K562 (cell line): ENCODE measurements at regions not wholly inside any gene's neighbourhood (a gene's known extent, or its start where the extent isn't known, plus 50 kb on each side); places are given as distances from the start of the nearest gene placed in this dataset.

Experiments used
- ATF7 ChIP-seq: fragments of 450-650 bp; IDR thresholded peaks from 2 replicates; pipeline ENCODE4 v1.7.1; 2014; ENCODE audit warnings: mild to moderate bottlenecking, moderate library complexity
- BDP1 ChIP-seq: IDR thresholded peaks from 3 replicates; pipeline ENCODE4 v1.6.1; 2011; ENCODE audit not compliant: insufficient read length, insufficient read depth
- CHD4 ChIP-seq: fragments of 200-600 bp; sonication (generic); IDR thresholded peaks from 3 replicates; pipeline ENCODE4 v1.6.1; 2012; ENCODE audit warnings: low read depth, mild to moderate bottlenecking, mixed read lengths, low read length, inconsistent platforms; ENCODE audit not compliant: insufficient read depth, insufficient replicate concordance, poor library complexity, severe bottlenecking
- CSDE1 ChIP-seq, 2 experiments: fragments of 450-650 bp; IDR thresholded peaks; 2 replicates each; pipeline ENCODE4 v1.6.1; 2016; ENCODE audit warnings: mild to moderate bottlenecking in 1 of 2
- ETV1 ChIP-seq: fragments of 450-650 bp; conservative IDR thresholded peaks from 2 replicates; pipeline ENCODE4 v1.6.1; 2016; ENCODE audit warnings: missing genetic modification characterization, control low read depth, low read depth, missing compliant biosample characterization
- FOSL1 ChIP-seq: fragments of 200-800 bp; sonication (Bioruptor generic); conservative IDR thresholded peaks from 2 replicates; pipeline ENCODE4 v1.6.1; 2016; ENCODE audit warnings: missing genetic modification characterization, missing compliant biosample characterization
- HDAC2 ChIP-seq: fragments of 450-650 bp; IDR thresholded peaks from 2 replicates; pipeline ENCODE4 v1.6.1; 2016; ENCODE audit warnings: mild to moderate bottlenecking
- KDM5B ChIP-seq: fragments of 200-600 bp; sonication (generic); IDR thresholded peaks from 2 replicates; pipeline ENCODE4 v1.6.1; 2012; ENCODE audit warnings: low read depth, mild to moderate bottlenecking, moderate library complexity, low read length, control low read depth, inconsistent platforms; ENCODE audit not compliant: insufficient replicate concordance
- KLF6 ChIP-seq: fragments of 250-450 bp; sonication (Bioruptor Pico); IDR thresholded peaks from 2 replicates; pipeline ENCODE4 v1.4.0; 2020; ENCODE audit warnings: mild to moderate bottlenecking, moderate library complexity, borderline replicate concordance
- LCOR ChIP-seq: sonication (generic); formaldehyde crosslinking; IDR thresholded peaks from 2 replicates; pipeline ENCODE4 v1.8.0; 2022; ENCODE audit warnings: mild to moderate bottlenecking, missing genetic modification reagents
- NCOA2 ChIP-seq, 2 experiments: fragments of 450-650 bp; IDR thresholded peaks; 2 replicates each; pipeline ENCODE4 v1.6.1; 2018; ENCODE audit warnings: mild to moderate bottlenecking in 2 of 2, moderate library complexity in 1 of 2; ENCODE audit not compliant: partially characterized antibody in 2 of 2
- NCOA6 ChIP-seq: fragments of 450-650 bp; IDR thresholded peaks from 2 replicates; pipeline ENCODE4 v1.6.1; 2017; ENCODE audit warnings: mild to moderate bottlenecking
- NFRKB ChIP-seq: fragments of 450-650 bp; IDR thresholded peaks from 2 replicates; pipeline ENCODE4 v1.6.1; 2016; ENCODE audit warnings: low read depth
- PHF20 ChIP-seq: fragments of 450-650 bp; IDR thresholded peaks from 2 replicates; pipeline ENCODE4 v1.6.1; 2018; ENCODE audit not compliant: partially characterized antibody
- PHF21A ChIP-seq: fragments of 450-650 bp; IDR thresholded peaks from 2 replicates; pipeline ENCODE4 v1.6.1; 2017; ENCODE audit warnings: low read depth, borderline replicate concordance
- WHSC1 ChIP-seq: IDR thresholded peaks from one replicate; pipeline ENCODE4 v1.6.1; 2012; ENCODE audit warnings: low read length, control low read depth, inconsistent platforms
- ZC3H11A ChIP-seq: IDR thresholded peaks from 2 replicates; pipeline ENCODE4 v1.6.1; 2012; ENCODE audit warnings: low read depth, low read length, improper control_type of control experiment
- ZNF133 ChIP-seq: fragments of 250-450 bp; sonication (Bioruptor Pico); IDR thresholded peaks from 2 replicates; pipeline ENCODE4 v1.4.0; 2020; ENCODE audit warnings: mild to moderate bottlenecking
- ZNF282 ChIP-seq: sonication (generic); formaldehyde crosslinking; IDR thresholded peaks from 2 replicates; pipeline ENCODE4 v1.8.1; 2023; ENCODE audit warnings: missing genetic modification reagents
- ZNF324 ChIP-seq: fragments of 250-450 bp; sonication (Bioruptor Pico); IDR thresholded peaks from 2 replicates; pipeline ENCODE4 v1.4.0; 2020; ENCODE audit warnings: mild to moderate bottlenecking
- ZNF551 ChIP-seq: fragments of 250-450 bp; sonication (Bioruptor Pico); IDR thresholded peaks from 2 replicates; pipeline ENCODE4 v1.5.0; 2021; ENCODE audit warnings: mild to moderate bottlenecking, moderate library complexity
- ZNF76 ChIP-seq: fragments of 250-450 bp; sonication (Bioruptor Pico); IDR thresholded peaks from 2 replicates; pipeline ENCODE4 v1.4.0; 2020; ENCODE audit warnings: mild to moderate bottlenecking, moderate library complexity, borderline replicate concordance
- ZSCAN32 ChIP-seq: fragments of 450-650 bp; formaldehyde crosslinking; IDR thresholded peaks from 2 replicates; pipeline ENCODE4 v1.4.0; 2020; ENCODE audit warnings: mild to moderate bottlenecking, moderate library complexity
- TF ChIP-seq, protein P1 (sequence below): fragments of 450-650 bp; IDR thresholded peaks from 2 replicates; pipeline ENCODE4 v1.6.1; 2014; ENCODE audit warnings: low read depth, mild to moderate bottlenecking, moderate library complexity, borderline replicate concordance
- TF ChIP-seq, protein P2 (sequence below): fragments of 250-450 bp; sonication (Bioruptor Pico); IDR thresholded peaks from 2 replicates; pipeline ENCODE4 v1.8.0; 2021; ENCODE audit warnings: moderate library complexity, mild to moderate bottlenecking, inconsistent platforms
- TF ChIP-seq, protein P3 (sequence below): fragments of 250-450 bp; sonication (Bioruptor Pico); IDR thresholded peaks from 2 replicates; pipeline ENCODE4 v1.8.0; 2021; ENCODE audit warnings: borderline replicate concordance, mild to moderate bottlenecking, moderate library complexity; ENCODE audit not compliant: poor library complexity, severe bottlenecking

DNA sequence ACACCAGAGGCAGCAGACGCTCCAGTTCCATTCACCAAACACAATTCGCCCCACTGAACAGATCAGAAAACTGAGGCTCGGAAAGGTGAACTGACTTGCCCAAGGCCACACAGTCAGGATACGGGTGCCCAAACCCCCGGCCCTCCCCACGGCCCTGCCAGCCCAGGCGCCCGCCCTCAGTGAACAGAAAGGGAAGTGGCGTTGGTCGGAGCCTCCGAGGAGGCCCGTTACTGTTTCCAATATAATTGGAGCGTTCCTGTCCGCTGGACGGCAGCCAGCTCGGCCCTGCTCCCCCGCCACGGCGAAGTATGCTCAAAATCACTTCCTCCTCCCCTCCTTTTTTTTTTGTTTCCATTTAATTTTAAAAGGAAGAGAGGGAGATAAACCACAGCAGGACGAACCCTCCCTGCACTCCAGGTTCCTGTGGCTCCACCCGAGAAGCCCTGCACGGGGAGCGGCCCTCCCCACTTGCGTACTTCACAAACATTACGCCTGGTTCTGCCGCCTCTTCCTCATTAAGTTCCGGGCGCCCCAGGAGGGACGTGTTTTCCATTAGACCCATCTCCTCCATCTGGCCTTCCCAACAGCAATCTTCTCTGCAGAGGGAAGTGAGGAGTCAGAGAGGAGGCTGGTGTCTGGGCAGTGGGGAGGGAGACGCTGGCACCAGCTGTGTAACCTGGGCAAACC lies 61.1 kb downstream of the NCOR2 start (continued):
- TF ChIP-seq, protein P1, sequence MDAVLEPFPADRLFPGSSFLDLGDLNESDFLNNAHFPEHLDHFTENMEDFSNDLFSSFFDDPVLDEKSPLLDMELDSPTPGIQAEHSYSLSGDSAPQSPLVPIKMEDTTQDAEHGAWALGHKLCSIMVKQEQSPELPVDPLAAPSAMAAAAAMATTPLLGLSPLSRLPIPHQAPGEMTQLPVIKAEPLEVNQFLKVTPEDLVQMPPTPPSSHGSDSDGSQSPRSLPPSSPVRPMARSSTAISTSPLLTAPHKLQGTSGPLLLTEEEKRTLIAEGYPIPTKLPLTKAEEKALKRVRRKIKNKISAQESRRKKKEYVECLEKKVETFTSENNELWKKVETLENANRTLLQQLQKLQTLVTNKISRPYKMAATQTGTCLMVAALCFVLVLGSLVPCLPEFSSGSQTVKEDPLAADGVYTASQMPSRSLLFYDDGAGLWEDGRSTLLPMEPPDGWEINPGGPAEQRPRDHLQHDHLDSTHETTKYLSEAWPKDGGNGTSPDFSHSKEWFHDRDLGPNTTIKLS, result no peak
- TF ChIP-seq FOSL1 (tag), result no peak
- no peak for TF ChIP-seq PHF20
- TF ChIP-seq, protein P2, sequence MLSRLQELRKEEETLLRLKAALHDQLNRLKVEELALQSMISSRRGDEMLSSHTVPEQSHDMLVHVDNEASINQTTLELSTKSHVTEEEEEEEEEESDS (CRISPR knock-in tag), result no peak
- TF ChIP-seq HDAC2, result peak; percentile 79
- TF ChIP-seq ZNF282 (CRISPR knock-in tag), result no peak
- TF ChIP-seq KLF6 (CRISPR knock-in tag), result no peak
- TF ChIP-seq BDP1, result no peak
- TF ChIP-seq ZC3H11A, result no peak
- TF ChIP-seq ZNF551 (CRISPR knock-in tag), result no peak
- TF ChIP-seq ZSCAN32 (CRISPR knock-in tag), result no peak
- no peak for TF ChIP-seq WHSC1
- peak; percentile 31 for TF ChIP-seq KDM5B
- peak; percentile 56; the same call in 1 of the 2 replicates for TF ChIP-seq ZNF324 (CRISPR knock-in tag)
- TF ChIP-seq CHD4, result peak; percentile 93
- TF ChIP-seq CSDE1 (IDR thresholded peaks at IDR 0.05), result no peak
- no peak for TF ChIP-seq NCOA2 (IDR thresholded peaks at IDR 0.05; ENCODE audit: partially characterized antibody in 2 of 2)
- TF ChIP-seq NCOA6, result no peak
- TF ChIP-seq ETV1 (tag), result no peak
- TF ChIP-seq NFRKB, result no peak
- no peak for TF ChIP-seq ZNF133
- TF ChIP-seq LCOR (CRISPR knock-in tag), result 0 out of 2 replicates have a peak, but pooled peaks have one; percentile 48
- peak; percentile 29; the same call in 1 of the 2 replicates for TF ChIP-seq ATF7
- no peak for TF ChIP-seq PHF21A
- TF ChIP-seq ZNF76 (CRISPR knock-in tag), result no peak
- TF ChIP-seq, protein P3, sequence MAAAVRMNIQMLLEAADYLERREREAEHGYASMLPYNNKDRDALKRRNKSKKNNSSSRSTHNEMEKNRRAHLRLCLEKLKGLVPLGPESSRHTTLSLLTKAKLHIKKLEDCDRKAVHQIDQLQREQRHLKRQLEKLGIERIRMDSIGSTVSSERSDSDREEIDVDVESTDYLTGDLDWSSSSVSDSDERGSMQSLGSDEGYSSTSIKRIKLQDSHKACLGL, result no peak
